ENCODE measurements at regions not wholly inside any gene's neighbourhood (a gene's known extent, or its start where the extent isn't known, plus 50 kb on each side); places are given as distances from the start of the nearest gene placed in this dataset.
"Not testable (repeated sequence)": the region's sequence is repeated elsewhere in the genome, so short reads cannot be mapped to it uniquely, and the experiment has no call there.

GRCh38 chr4:66376921-66377320 lies 706.6 kb upstream of the EPHA5 start:
- no peak for DNase-seq (ENCODE audit: low spot score)

GRCh38 chr4:66376396-66376795 lies 706.1 kb upstream of the EPHA5 start:
- DNase-seq (ENCODE audit: low spot score), result no peak

DNA sequence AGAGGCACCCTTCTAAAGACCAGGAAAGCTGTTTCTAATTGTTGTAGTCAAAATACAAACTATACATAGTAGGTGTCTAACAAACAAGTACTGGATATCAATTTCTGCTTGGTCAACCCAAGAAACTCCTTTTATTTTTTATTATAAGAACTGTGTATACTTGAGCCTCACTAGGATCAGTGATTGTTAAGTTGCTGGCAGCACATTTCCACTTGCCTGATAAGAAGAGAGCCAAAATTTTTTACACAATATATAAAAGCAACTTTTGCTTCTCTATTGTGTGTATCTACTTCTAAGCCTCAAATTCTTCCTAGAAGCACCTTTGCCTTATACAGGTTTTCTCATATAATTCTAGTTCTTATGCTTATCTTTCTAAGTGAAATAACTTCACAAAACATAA lies 703.0 kb upstream of the EPHA5 start:
- DNase-seq (ENCODE audit: low spot score), result no peak

DNA sequence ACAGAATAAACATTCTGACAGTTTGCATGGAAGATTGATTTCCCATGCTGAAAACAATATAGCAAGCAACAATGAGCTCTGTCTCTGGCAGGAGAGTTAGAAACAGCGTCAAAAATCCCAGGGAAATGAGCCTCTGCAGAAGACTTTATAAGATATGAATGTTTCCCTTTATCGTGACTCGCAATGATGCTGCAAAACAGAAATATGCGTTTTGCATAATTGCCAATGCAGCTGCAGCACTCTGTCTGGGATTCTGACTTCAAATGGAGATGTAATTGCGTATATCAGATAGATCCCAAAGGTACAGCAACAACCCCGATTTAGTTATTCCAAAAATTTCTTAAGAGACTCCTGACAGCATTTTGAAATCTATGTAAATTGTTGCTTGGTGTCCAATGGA lies 702.4 kb upstream of the EPHA5 start:
- no peak for DNase-seq (ENCODE audit: low spot score)

DNA sequence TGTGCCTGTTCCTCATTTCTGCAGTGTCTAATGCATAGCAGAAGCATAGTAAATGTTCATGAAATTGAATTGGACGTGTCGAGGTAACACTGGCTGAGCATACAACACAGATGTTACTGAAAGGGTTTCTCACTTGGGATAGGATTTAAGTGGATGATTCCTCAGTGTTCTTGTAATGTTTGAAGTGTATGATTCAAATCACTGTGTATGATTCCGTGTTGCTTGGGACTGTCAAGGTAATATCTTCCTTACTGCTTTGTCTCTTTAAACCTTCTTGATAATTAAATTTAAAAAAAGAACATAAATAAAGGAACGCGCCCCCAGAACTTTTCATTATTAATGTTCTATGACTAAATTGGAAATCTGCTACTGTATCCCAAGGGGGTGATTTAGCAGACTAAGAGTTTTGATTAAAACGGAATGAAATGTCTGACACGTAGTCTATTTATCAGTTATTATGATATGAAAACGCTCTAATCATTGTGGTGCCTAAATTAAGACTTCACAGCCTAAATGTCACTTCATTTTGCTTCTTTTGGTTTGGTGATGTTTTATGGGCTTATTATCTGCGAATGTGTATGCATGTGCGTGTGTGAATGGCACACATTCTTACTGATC lies 696.9 kb upstream of the EPHA5 start:
- no peak for DNase-seq (ENCODE audit: low spot score)

GRCh38 chr4:66360395-66360794 lies 690.1 kb upstream of the EPHA5 start:
- DNase-seq (ENCODE audit: low spot score), result not testable (repeated sequence)

DNA sequence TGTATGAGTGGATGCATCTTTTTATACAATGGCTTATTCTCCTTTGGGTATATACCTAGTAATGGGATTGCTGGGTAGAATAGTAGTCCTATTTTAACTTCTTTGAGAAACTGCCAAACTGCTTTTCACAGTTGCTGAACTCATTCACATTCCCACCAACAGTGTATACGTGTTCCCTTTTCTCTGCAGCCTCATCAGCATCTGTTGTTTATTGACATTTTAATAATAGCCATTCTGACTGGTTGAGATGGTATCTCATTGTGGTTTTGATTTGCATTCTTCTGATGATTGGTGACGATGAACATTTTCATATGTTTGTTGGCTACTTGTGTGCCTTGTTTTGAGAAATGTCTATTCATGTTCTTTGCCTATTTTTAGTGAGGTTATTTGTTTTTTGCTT lies 687.0 kb upstream of the EPHA5 start:
- DNase-seq (ENCODE audit: low spot score), result no peak

DNA sequence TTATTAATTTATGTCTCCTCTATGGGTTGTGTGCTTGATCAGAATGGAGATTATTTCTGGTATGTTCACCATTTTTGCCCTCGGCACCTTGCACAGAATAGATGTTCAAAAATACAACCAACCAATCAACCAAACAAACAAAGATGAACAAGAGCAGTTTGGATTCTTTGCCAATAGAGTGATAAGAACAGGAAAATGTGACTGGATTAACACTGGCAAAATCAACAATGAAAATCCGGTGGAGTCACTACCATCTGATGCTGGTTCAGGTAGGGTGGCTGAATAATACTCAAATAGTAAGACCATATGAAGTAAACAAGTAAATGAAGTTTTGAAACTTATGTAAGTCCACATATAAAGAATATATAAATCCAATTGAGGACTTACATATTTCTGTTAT lies 685.0 kb upstream of the EPHA5 start:
- no peak for DNase-seq (ENCODE audit: low spot score)

GRCh38 chr4:66351761-66352160 lies 681.5 kb upstream of the EPHA5 start:
- no peak for DNase-seq (ENCODE audit: low spot score)

- DNase-seq (ENCODE audit: low spot score), result no peak
Observed at GRCh38 chr4:66340286-66340893, 670.1 kb upstream of the EPHA5 start.

- no peak for DNase-seq (ENCODE audit: low spot score)
Observed at GRCh38 chr4:66339007-66339406, 668.7 kb upstream of the EPHA5 start.

GRCh38 chr4:66331761-66332160 lies 661.5 kb upstream of the EPHA5 start:
- DNase-seq (ENCODE audit: low spot score), result no peak

- no peak for DNase-seq (ENCODE audit: low spot score)
Observed at GRCh38 chr4:66330125-66330524, 659.8 kb upstream of the EPHA5 start.

DNA sequence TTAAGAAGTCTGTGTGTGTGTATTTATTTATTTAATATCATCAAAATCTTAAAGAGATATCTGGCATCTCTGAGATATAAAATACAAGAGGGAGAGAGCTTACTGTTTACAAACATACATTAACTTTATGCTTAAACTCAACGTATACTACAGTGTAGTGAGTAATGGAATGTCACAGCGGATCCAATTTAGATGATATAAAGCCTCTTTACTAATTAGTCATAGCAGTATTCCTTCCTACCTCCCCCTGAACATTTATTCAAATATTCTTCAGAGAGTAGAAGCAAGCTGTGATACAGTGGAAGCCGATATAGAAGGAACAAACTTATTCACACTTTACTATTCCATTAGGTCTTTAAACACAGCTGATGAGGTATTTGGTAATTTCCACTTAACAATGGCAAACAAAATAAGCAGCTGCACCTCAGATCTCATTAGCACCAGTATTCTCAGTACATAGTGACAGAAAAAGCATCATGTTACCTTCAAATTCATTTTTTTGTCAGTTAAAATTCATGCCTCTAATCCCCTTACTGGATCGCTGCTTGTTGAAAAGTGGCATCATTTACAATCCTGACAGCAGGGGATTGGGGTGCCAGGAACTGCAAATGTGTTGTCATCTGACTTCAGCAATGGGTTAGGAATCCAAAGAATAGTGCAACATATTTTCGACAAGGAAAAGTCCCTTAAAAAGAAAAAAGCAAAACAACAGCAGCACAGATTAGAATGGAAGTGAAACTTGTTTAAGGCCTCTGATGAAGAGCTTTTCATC lies 658.7 kb upstream of the EPHA5 start:
- no peak for DNase-seq (ENCODE audit: low spot score)

DNA sequence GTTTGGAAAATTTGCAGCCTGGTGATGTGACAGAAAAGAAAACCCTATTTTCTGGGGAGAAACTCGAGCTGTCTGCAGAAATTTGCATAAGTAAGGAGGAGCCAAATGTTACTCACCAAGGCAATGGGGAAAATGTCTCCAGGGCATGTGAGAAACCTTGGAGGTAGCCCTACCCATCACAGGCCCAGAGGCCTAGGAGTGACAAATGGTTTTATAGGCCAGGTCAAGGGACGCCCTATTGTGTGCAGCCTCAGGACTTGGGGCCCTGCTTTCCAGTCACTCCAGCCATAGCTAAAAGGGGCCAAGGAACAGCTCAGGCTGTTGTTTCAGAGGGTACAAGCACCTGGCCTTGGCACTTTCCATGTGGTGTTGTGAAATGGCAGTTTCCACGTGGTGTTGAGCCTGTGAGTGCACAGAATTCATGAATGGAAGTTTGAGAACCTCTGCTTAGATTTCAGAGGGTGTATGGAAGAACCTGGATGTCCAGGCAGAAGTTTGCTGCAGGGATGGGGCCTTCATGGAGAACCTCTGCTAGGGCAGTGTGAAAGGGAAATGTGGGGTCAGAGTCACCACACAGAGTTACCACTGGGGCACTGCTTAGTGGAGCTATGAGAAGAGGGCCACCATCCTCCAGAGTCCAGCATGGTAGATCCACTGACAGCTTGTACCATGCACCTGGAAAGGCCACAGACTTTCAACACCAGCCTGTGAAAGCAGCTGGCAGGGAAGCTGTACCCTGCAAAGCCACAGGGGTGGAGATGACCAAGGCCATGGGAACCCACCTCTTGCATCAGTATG lies 637.6 kb upstream of the EPHA5 start:
- no peak for DNase-seq (ENCODE audit: low spot score)

GRCh38 chr4:66300336-66300934 lies 630.1 kb upstream of the EPHA5 start:
- DNase-seq (ENCODE audit: low spot score), result no peak

- no peak for DNase-seq (ENCODE audit: low spot score)
Observed at GRCh38 chr4:66298569-66298968, 628.3 kb upstream of the EPHA5 start.

DNA sequence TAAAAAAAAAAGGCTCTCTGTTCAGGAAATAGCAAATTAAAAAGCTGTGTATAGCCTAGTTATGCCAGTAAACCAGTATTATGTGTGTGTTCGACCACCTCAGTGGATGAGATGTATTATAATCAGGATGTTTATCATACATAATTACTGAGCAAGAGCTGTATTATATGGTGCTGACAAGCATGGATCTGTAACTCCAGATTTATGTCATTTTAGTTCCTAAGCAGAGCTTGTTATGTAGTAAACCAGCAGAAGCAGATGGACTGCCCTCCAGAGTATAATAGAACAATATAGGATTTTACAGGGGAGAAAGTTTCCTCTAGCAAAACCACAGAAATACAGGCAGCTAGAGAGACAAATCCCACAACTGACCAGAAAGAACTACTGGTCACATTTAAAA lies 627.4 kb upstream of the EPHA5 start:
- no peak for DNase-seq (ENCODE audit: low spot score)

DNA sequence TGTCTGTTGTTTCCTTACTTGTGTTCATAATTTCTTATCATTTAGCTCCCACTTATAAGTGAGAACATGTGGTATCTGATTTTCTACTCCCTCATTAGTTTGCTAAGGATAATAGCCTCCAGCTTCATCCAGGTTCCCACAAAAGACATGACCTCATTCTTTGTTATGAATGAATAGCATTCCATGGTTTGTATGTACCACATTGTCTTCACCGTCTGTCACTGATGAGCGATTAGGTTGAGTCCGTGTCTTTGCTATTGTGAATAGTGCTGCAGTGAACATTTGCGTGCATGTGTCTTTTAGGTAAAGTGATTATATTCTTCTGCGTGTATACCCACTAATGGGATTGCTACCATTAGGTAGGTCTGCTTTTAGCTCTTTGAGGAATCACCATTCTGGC lies 624.3 kb upstream of the EPHA5 start:
- DNase-seq (ENCODE audit: low spot score), result no peak

DNA sequence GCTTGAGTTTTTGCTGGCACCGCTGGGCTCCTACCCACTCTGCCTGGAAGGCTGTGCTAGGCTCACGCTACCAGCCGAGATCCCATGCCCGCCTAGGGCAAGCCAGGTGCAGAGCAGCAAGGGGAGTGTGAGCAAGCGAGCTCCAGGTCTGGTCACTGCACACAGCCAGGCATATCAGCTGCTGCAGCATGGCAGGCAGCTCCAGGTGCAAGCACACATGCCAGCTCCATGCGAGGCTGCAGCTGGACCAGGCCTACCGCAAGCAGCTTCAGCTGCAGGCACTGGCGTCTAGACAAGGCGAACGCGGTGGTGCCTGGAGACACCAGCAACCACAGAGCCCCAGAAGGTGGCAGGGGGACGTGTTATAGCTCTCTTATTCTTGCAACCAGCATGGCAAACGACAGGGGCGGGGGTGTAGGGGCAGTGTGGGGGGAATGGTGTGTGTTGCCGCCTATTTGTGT lies 614.7 kb upstream of the EPHA5 start:
- DNase-seq (ENCODE audit: low spot score), result no peak

DNA sequence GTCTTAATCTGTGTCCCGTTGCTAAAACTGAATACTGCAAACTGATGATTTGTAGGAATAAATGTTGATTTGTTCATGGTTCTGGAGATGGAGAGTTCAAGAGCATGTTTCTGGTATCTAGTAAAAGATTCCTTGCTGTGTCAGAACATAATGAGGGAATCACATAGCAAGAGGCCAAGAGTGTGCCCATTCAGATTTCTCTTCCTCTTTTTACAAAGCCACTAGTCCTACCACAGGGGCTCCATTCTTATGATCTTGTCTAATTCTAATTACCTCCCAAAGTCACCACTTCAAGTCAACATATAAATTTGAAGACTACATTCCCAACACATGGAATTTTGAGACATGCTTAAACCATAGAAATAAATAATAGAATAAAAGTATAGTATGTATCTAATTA lies 608.8 kb upstream of the EPHA5 start:
- no peak for DNase-seq (ENCODE audit: low spot score)

- no peak for DNase-seq (ENCODE audit: low spot score)
Observed at GRCh38 chr4:66275411-66276038, 605.2 kb upstream of the EPHA5 start.

Data from germinal center (tissue), 1 donor.